SK-N-SH treated with all-trans-retinoic acid at 6 μM for 48 hours (cell line): ENCODE measurements at regions not wholly inside any gene's neighbourhood (a gene's known extent, or its start where the extent isn't known, plus 50 kb on each side); places are given as distances from the start of the nearest gene placed in this dataset.

ENCODE experiments used
- ATAC-seq: fragments of 200-7000 bp; cut with Tn5 transposase; 3 replicates; pipeline ENCODE4 v1.9.1; 2020; ENCODE audit warnings: mild to moderate bottlenecking, moderate library complexity
- ARNTL ChIP-seq: fragments of 450-650 bp; formaldehyde crosslinking; IDR thresholded peaks from 2 replicates; pipeline ENCODE4 v1.5.0; 2020; ENCODE audit warnings: low read depth, mild to moderate bottlenecking, moderate library complexity, borderline replicate concordance
- BACH2 ChIP-seq: fragments of 250-450 bp; sonication (Bioruptor Pico); IDR thresholded peaks from 2 replicates; pipeline ENCODE4 v1.9.0; 2021; ENCODE audit warnings: mild to moderate bottlenecking, borderline replicate concordance
- CREB5 ChIP-seq: fragments of 250-450 bp; sonication (Bioruptor Pico); IDR thresholded peaks from 2 replicates; pipeline ENCODE4 v1.5.1; 2020; ENCODE audit warnings: low read depth, mild to moderate bottlenecking, moderate library complexity
- CSDC2 ChIP-seq: fragments of 250-450 bp; sonication (Bioruptor Pico); IDR thresholded peaks from 2 replicates; pipeline ENCODE4 v1.5.0; 2020; ENCODE audit warnings: mild to moderate bottlenecking, moderate library complexity
- CSRNP3 ChIP-seq: fragments of 250-450 bp; sonication (Bioruptor Pico); IDR thresholded peaks from 2 replicates; pipeline ENCODE4 v1.5.1; 2021; ENCODE audit warnings: mild to moderate bottlenecking, moderate library complexity
- ESRRG ChIP-seq: fragments of 250-450 bp; sonication (Bioruptor Pico); IDR thresholded peaks from 2 replicates; pipeline ENCODE4 v1.6.1; 2021; ENCODE audit warnings: mild to moderate bottlenecking
- GLIS3 ChIP-seq: fragments of 250-450 bp; sonication (Bioruptor Pico); IDR thresholded peaks from 2 replicates; pipeline ENCODE4 v1.5.0; 2020; ENCODE audit warnings: mild to moderate bottlenecking, moderate library complexity
- ISL1 ChIP-seq: fragments of 250-450 bp; sonication (Bioruptor Pico); IDR thresholded peaks from 2 replicates; pipeline ENCODE4 v2.1.2; 2022; ENCODE audit warnings: mild to moderate bottlenecking, moderate library complexity
- OSR1 ChIP-seq: fragments of 250-450 bp; sonication (Bioruptor Pico); IDR thresholded peaks from 2 replicates; pipeline ENCODE4 v1.8.0; 2022; ENCODE audit warnings: moderate library complexity, mild to moderate bottlenecking, inconsistent platforms
- PATZ1 ChIP-seq: fragments of 250-450 bp; sonication (Bioruptor Pico); IDR thresholded peaks from 2 replicates; pipeline ENCODE4 v1.8.0; 2020; ENCODE audit warnings: mild to moderate bottlenecking, moderate library complexity, borderline replicate concordance
- POU6F1 ChIP-seq: fragments of 250-450 bp; sonication (Bioruptor Pico); IDR thresholded peaks from 2 replicates; pipeline ENCODE4 v1.8.0; 2021; ENCODE audit warnings: low read depth, mild to moderate bottlenecking, moderate library complexity, borderline replicate concordance
- PPARA ChIP-seq: fragments of 250-450 bp; sonication (Bioruptor Pico); IDR thresholded peaks from 2 replicates; pipeline ENCODE4 v1.5.0; 2020; ENCODE audit warnings: mild to moderate bottlenecking, borderline replicate concordance
- RARB ChIP-seq: fragments of 250-450 bp; sonication (Bioruptor Pico); IDR thresholded peaks from 2 replicates; pipeline ENCODE4 v1.8.0; 2021; ENCODE audit warnings: mild to moderate bottlenecking, moderate library complexity
- SNAI2 ChIP-seq: fragments of 250-450 bp; sonication (Bioruptor Pico); IDR thresholded peaks from 2 replicates; pipeline ENCODE4 v1.5.0; 2020; ENCODE audit warnings: mild to moderate bottlenecking, moderate library complexity
- TCF4 ChIP-seq: fragments of 250-450 bp; sonication (Bioruptor Pico); IDR thresholded peaks from 2 replicates; pipeline ENCODE4 v1.8.0; 2021; ENCODE audit warnings: mild to moderate bottlenecking, moderate library complexity, borderline replicate concordance
- TOX ChIP-seq: fragments of 250-450 bp; sonication (Bioruptor Pico); IDR thresholded peaks from 2 replicates; pipeline ENCODE4 v1.8.0; 2021; ENCODE audit warnings: mild to moderate bottlenecking, moderate library complexity, borderline replicate concordance
- TSHZ2 ChIP-seq: fragments of 250-450 bp; sonication (Bioruptor Pico); IDR thresholded peaks from 2 replicates; pipeline ENCODE4 v1.5.0; 2020; ENCODE audit warnings: mild to moderate bottlenecking, moderate library complexity
- ZFP3 ChIP-seq: fragments of 250-450 bp; sonication (Bioruptor Pico); IDR thresholded peaks from 2 replicates; pipeline ENCODE4 v1.5.0; 2020; ENCODE audit warnings: mild to moderate bottlenecking, moderate library complexity
- ZFP30 ChIP-seq: fragments of 450-650 bp; formaldehyde crosslinking; IDR thresholded peaks from 2 replicates; pipeline ENCODE4 v1.5.0; 2022; ENCODE audit warnings: mild to moderate bottlenecking, moderate library complexity
- ZNF565 ChIP-seq: fragments of 450-650 bp; formaldehyde crosslinking; conservative IDR thresholded peaks from 2 replicates; pipeline ENCODE4 v1.5.0; 2020; ENCODE audit warnings: low read depth, mild to moderate bottlenecking, moderate library complexity
- ZNF70 ChIP-seq: fragments of 450-650 bp; formaldehyde crosslinking; IDR thresholded peaks from 2 replicates; pipeline ENCODE4 v1.5.0; 2020; ENCODE audit warnings: mild to moderate bottlenecking, moderate library complexity
- ZNF8 ChIP-seq: fragments of 450-650 bp; formaldehyde crosslinking; IDR thresholded peaks from 2 replicates; pipeline ENCODE4 v1.5.0; 2020; ENCODE audit warnings: mild to moderate bottlenecking, moderate library complexity

- ATAC-seq = no peak
- TF ChIP-seq ZNF565 (CRISPR knock-in tag) (no peak), SNAI2 (CRISPR knock-in tag) (no peak), TCF4 (CRISPR knock-in tag) (no peak), ARNTL (CRISPR knock-in tag) (no peak), ISL1 (CRISPR knock-in tag) (no peak), POU6F1 (CRISPR knock-in tag) (no peak), ZFP3 (CRISPR knock-in tag) (no peak), ZNF8 (CRISPR knock-in tag) (no peak), TSHZ2 (CRISPR knock-in tag) (no peak), OSR1 (no peak), PPARA (no peak), ESRRG (CRISPR knock-in tag) (no peak), BACH2 (no peak), TOX (CRISPR knock-in tag) (no peak), GLIS3 (CRISPR knock-in tag) (no peak), CSRNP3 (CRISPR knock-in tag) (no peak), CSDC2 (CRISPR knock-in tag) (no peak), ZNF70 (no peak), ZFP30 (no peak), PATZ1 (CRISPR knock-in tag) (no peak)
- TF ChIP-seq, all 23 proteins: peak for 0
Observed at GRCh38 chr9:107221321-107221720, 61.8 kb upstream of the RAD23B start.

GRCh38 chr9:107222020-107222522, 61.0 kb upstream of the RAD23B start:
- peak; percentile 80 for ATAC-seq
- no peak for TF ChIP-seq CSRNP3 (CRISPR knock-in tag)
- no peak for TF ChIP-seq OSR1
- no peak for TF ChIP-seq ZNF8 (CRISPR knock-in tag)
- no peak for TF ChIP-seq TOX (CRISPR knock-in tag)
- no peak for TF ChIP-seq GLIS3 (CRISPR knock-in tag)
- no peak for TF ChIP-seq BACH2
- TF ChIP-seq ZNF565 (CRISPR knock-in tag) = no peak
- TF ChIP-seq CREB5 (CRISPR knock-in tag) = no peak
- no peak for TF ChIP-seq ESRRG (CRISPR knock-in tag)
- TF ChIP-seq ARNTL (CRISPR knock-in tag) = no peak
- no peak for TF ChIP-seq POU6F1 (CRISPR knock-in tag)
- no peak for TF ChIP-seq SNAI2 (CRISPR knock-in tag)
- no peak for TF ChIP-seq RARB (CRISPR knock-in tag)
- TF ChIP-seq TCF4 (CRISPR knock-in tag) = no peak
- no peak for TF ChIP-seq ZNF70
- TF ChIP-seq, all 23 proteins: peak for 0
